Body of pancreas (tissue), 4 donors: ENCODE measurements at regions not wholly inside any gene's neighbourhood (a gene's known extent, or its start where the extent isn't known, plus 50 kb on each side); places are given as distances from the start of the nearest gene placed in this dataset.
"Not testable (repeated sequence)": the region's sequence is repeated elsewhere in the genome, so short reads cannot be mapped to it uniquely, and the experiment has no call there.

ENCODE experiments used
- POLR2A ChIP-seq, 3 donors: fragments of 450-650 bp; IDR thresholded peaks; one replicate each; pipeline ENCODE4 v1.6.1; 2016; ENCODE audit warnings: antibody characterized with exemption in 3 of 3, mild to moderate bottlenecking in 2 of 3
- TF ChIP-seq, protein P1 (sequence below), 7 experiments: fragments of 450-650 bp in 4 of 7; fragments of 200-600 bp in 3 of 7; sonication (generic) in 3 of 7; IDR thresholded peaks; one replicate each; pipeline ENCODE4 v1.5.1; 2016 to 2019; ENCODE audit warnings: antibody characterized with exemption in 7 of 7

DNA sequence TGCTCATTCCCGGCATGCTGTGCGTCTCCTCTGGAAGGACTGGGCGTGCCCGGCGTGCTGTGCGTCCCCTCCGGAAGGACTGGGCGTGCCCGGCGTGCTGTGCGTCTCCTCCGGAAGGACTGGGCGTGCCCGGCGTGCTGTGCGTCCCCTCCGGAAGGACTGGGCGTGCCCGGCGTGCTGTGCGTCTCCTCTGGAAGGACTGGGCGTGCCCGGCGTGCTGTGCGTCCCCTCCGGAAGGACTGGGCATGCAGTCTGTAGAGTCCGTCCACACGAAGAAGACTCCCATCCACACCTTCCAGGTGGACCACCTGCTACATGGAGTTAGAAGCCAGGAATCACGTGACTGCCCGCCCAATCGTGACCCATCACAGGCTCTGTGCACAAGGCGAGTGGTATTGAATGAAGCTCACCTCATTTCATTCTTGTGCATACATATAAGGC is 577.7 kb upstream of the ADARB2 start:
- TF ChIP-seq, protein P1, sequence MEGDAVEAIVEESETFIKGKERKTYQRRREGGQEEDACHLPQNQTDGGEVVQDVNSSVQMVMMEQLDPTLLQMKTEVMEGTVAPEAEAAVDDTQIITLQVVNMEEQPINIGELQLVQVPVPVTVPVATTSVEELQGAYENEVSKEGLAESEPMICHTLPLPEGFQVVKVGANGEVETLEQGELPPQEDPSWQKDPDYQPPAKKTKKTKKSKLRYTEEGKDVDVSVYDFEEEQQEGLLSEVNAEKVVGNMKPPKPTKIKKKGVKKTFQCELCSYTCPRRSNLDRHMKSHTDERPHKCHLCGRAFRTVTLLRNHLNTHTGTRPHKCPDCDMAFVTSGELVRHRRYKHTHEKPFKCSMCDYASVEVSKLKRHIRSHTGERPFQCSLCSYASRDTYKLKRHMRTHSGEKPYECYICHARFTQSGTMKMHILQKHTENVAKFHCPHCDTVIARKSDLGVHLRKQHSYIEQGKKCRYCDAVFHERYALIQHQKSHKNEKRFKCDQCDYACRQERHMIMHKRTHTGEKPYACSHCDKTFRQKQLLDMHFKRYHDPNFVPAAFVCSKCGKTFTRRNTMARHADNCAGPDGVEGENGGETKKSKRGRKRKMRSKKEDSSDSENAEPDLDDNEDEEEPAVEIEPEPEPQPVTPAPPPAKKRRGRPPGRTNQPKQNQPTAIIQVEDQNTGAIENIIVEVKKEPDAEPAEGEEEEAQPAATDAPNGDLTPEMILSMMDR (IDR thresholded peaks at IDR 0.05), result not testable (repeated sequence)
- TF ChIP-seq POLR2A (IDR thresholded peaks at IDR 0.05), result not testable (repeated sequence)
